ENCODE measurements at regions not wholly inside any gene's neighbourhood (a gene's known extent, or its start where the extent isn't known, plus 50 kb on each side); places are given as distances from the start of the nearest gene placed in this dataset.

DNA sequence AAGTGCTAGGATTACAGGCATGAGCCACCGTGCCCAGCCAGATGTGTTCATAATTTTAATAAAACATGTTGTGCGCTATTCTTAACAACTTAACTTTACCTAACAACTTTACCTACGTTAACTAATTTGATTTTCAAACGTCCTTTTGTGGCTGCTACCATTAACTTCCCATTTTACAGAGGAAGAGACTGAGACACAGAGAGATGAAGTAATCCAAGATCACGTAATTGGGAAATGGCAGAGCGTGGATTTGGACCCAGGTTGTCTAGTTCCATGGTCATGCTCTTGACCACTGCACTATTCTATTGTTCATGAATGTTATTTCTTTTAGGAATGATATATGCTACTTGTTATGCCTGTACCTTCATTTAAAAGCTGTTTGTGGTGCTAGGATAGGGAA is 80.3 kb upstream of the MTPN start:
- TF ChIP-seq, protein P1, sequence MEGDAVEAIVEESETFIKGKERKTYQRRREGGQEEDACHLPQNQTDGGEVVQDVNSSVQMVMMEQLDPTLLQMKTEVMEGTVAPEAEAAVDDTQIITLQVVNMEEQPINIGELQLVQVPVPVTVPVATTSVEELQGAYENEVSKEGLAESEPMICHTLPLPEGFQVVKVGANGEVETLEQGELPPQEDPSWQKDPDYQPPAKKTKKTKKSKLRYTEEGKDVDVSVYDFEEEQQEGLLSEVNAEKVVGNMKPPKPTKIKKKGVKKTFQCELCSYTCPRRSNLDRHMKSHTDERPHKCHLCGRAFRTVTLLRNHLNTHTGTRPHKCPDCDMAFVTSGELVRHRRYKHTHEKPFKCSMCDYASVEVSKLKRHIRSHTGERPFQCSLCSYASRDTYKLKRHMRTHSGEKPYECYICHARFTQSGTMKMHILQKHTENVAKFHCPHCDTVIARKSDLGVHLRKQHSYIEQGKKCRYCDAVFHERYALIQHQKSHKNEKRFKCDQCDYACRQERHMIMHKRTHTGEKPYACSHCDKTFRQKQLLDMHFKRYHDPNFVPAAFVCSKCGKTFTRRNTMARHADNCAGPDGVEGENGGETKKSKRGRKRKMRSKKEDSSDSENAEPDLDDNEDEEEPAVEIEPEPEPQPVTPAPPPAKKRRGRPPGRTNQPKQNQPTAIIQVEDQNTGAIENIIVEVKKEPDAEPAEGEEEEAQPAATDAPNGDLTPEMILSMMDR (IDR thresholded peaks at IDR 0.05; ENCODE audit: insufficient read depth, low read depth, low read length): no peak
- no peak for TF ChIP-seq EZH2 (IDR thresholded peaks at IDR 0.05; ENCODE audit: insufficient read depth, low read length)
